Activated CD8-positive, alpha-beta memory T cell treated with anti-CD3 and anti-CD28 coated beads, Interleukin-2, amount 10 ng/mL, durations not matched to agents 7 days and 5 days (primary cell): ENCODE measurements at regions not wholly inside any gene's neighbourhood (a gene's known extent, or its start where the extent isn't known, plus 50 kb on each side); places are given as distances from the start of the nearest gene placed in this dataset.
"Not testable (repeated sequence)": the region's sequence is repeated elsewhere in the genome, so short reads cannot be mapped to it uniquely, and the experiment has no call there.

Experiments used
- ATAC-seq: fragments of 150-1000 bp; cut with Tn5 transposase; one replicate; pipeline ENCODE4 v1.10.0; 2021; ENCODE audit warnings: moderate library complexity
- CTCF ChIA-PET: fragments of 350-600 bp; sonication (Branson Sonifier 250); formaldehyde crosslinking; loops from one replicate; lab custom pipeline; 2021; ENCODE audit warnings: antibody characterized with exemption; lab: Charles Lee
- DNase-seq: peaks from one replicate; pipeline ENCODE4 v3.0.0-alpha.2; 2020
- H3K27ac Mint-ChIP-seq: one replicate; pipeline ENCODE4 v1.8.0; 2021; ENCODE audit warnings: mild to moderate bottlenecking, mixed read lengths
- H3K27me3 Mint-ChIP-seq: one replicate; pipeline ENCODE4 v1.8.0; 2021; ENCODE audit warnings: mixed read lengths
- H3K36me3 Mint-ChIP-seq: one replicate; pipeline ENCODE4 v1.8.0; 2021; ENCODE audit warnings: mild to moderate bottlenecking, mixed read lengths
- H3K4me1 Mint-ChIP-seq: one replicate; pipeline ENCODE4 v1.8.0; 2021; ENCODE audit warnings: mixed read lengths
- H3K4me3 Mint-ChIP-seq: one replicate; pipeline ENCODE4 v1.8.0; 2021; ENCODE audit warnings: mild to moderate bottlenecking, moderate library complexity, mixed read lengths
- H3K9me3 Mint-ChIP-seq: one replicate; pipeline ENCODE4 v1.8.0; 2022; ENCODE audit warnings: low read depth, mixed read lengths

DNA sequence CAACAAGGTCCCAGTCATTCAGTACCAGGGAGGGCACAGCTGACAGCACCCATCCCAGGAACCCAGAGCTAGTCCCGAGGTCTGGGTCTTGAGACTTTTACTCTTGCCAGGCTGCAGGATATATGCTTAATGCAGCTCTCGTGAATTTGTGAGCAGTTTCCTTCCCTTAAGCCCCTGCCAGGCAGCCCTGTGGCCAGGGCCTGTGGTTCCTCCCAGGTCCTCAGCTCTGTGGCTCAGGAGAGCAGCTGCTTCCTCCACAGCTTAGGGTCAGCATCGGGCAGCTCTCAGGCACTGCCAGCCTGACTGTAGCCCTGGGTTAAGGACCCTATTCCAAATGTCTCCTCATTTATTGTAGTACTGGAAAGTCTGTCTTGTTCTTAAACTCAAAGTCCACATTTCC lies 1384.8 kb downstream of the RPIA start:
- Mint-ChIP-seq H3K27me3 (no peaks in the 10 kb centered on the region), H3K36me3 (no peaks in the 10 kb centered on the region), H3K9me3 (peaks cover 4% of the 10 kb centered on the region), H3K27ac (no peak overlapping the region), H3K4me3 (no peak overlapping the region), H3K4me1 (no peaks in the 10 kb centered on the region)
- DNase-seq (no peak), ATAC-seq (no peak)
- CTCF ChIA-PET: no interaction called here

DNA sequence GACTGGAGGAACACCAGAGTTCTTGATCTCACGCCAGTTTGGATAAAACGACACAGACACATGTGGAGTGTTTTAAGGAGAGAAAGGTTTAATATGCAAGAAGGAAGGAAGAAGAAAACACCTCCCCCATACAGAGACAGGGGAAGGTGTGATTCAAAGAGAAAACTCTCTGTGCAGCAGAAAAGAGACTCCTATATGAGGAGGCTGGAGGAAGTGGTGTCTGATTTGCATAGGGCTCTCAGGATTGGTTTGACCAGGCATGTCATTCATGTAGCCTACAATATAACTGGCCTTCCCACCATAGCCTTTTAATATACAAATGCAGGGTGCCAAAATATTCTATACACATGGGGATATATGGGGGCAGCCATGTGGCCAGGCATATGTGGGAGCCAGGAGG lies 1386.5 kb downstream of the RPIA start:
- H3K4me3 Mint-ChIP-seq: no peak overlapping the region
- H3K36me3 Mint-ChIP-seq: no peaks in the 10 kb centered on the region
- ATAC-seq (no peak), DNase-seq (no peak)
- no peaks in the 10 kb centered on the region for H3K4me1 Mint-ChIP-seq
- H3K27ac Mint-ChIP-seq: no peak overlapping the region
- H3K9me3 Mint-ChIP-seq: peaks cover 4% of the 10 kb centered on the region
- no peaks in the 10 kb centered on the region for H3K27me3 Mint-ChIP-seq
- CTCF ChIA-PET: no interaction called here

- ATAC-seq: no peak
- no peak overlapping the region for H3K27ac Mint-ChIP-seq
- H3K36me3 Mint-ChIP-seq: no peaks in the 10 kb centered on the region
- H3K27me3 Mint-ChIP-seq: no peaks in the 10 kb centered on the region
- no peaks in the 10 kb centered on the region for H3K4me1 Mint-ChIP-seq
- no peak overlapping the region for H3K4me3 Mint-ChIP-seq
- CTCF ChIA-PET: no interaction called here
- peaks cover 6% of the 10 kb centered on the region for H3K9me3 Mint-ChIP-seq
- DNase-seq: no peak
These were observed 1387.9 kb downstream of the RPIA start for GRCh38 chr2:90079374-90079773.

DNA sequence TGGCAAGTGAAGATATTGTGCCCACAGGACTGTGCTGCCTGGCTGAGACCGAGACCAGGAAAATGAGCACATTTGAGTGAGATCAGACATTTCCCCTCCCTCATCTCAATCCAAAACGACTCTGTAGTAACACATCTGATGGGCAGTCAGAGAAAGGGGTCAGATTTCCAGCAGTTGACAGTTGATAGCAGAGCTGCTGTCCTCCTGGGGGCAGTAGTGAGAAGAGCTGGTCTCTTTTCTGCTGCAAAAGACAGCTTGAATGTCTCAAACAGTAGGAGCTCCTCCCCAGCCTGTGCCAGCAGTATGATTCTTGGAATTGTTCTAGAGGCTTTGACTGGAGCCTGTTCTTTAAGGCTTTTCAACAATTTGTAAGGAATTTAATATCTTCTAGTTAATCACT lies 1396.3 kb downstream of the RPIA start:
- CTCF ChIA-PET: not testable (repeated sequence)

DNA sequence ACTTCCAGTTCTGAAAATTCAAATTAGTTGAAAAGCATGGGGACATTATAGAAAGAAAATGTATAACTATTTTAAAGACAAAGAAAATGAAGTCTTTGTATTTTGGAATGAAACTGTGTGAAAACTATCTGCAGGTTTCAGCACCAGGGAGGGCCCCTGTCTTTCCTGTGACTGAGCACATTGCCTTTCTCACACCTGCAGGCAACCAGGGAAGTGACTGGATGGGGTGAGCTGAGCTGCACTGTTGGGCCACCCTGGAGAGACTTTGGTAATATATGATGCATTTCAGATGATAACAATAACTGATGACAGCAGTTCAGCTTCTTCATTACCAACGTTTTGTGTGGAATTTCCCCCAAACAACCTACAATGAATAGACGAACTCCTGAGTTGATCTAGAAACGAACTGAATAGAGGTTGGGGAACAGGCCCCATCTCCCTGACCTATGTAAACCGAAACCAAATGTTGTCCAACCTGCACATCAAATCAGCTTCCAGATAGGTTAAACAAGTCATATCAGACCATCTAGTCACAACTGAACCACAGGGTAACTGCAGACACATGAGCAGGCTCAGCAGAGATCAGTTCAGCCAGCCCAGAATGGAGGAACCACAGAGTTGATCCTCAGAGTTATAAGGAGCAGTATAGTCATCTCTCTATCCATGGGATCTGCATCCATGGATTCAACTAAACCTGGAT lies 1402.2 kb downstream of the RPIA start:
- H3K27ac Mint-ChIP-seq, ATAC-seq, CTCF ChIA-PET, H3K9me3 Mint-ChIP-seq, H3K36me3 Mint-ChIP-seq, H3K4me1 Mint-ChIP-seq, DNase-seq, H3K27me3 Mint-ChIP-seq, H3K4me3 Mint-ChIP-seq: not testable (repeated sequence)

More for the DNA sequence above, 1396.3 kb downstream of the RPIA start:
- H3K9me3 Mint-ChIP-seq, H3K27ac Mint-ChIP-seq, H3K36me3 Mint-ChIP-seq, H3K4me1 Mint-ChIP-seq, DNase-seq, H3K4me3 Mint-ChIP-seq, H3K27me3 Mint-ChIP-seq, ATAC-seq: not testable (repeated sequence)

DNA sequence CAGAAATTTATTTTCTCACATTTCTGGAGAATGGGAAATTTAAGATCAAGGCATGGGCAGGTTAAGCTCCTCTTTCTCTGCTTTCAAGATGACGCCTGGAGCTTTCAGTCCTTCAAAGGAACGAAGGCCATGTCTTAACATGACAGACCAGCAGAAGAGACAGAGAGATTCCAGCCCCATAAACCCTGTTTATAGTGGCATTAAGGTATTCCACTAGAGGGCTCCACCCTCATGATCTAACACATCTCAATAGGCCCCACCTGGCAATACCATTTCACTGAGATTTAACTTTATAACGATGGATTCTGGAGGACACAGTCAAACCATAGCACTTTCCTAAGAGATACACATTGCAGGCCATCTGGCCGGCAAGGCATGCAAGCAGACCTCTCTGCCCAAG lies 1406.1 kb downstream of the RPIA start:
- H3K36me3 Mint-ChIP-seq, H3K9me3 Mint-ChIP-seq, DNase-seq, H3K4me3 Mint-ChIP-seq, H3K4me1 Mint-ChIP-seq, ATAC-seq, H3K27ac Mint-ChIP-seq, CTCF ChIA-PET, H3K27me3 Mint-ChIP-seq: not testable (repeated sequence)

DNA sequence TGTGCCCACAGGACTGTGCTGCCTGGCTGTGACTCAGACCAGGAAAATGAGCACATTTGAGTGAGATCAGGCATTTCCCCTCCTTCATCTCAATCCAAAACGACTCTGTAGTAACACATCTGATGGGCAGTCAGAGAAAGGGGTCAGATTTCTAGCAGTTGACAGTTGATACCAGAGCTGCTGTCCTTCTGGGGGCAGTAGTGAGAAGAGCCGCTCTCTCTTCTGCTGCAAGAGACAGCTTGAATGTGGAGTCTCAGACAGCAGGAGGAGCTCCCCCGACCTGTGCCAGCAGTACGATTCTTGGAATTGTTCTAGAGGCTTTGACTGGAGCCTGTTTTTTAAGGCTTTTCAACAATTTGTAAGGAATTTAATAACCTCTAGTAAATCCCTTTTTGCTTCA lies 1413.7 kb downstream of the RPIA start:
- H3K9me3 Mint-ChIP-seq, DNase-seq, H3K36me3 Mint-ChIP-seq, H3K4me1 Mint-ChIP-seq, ATAC-seq, H3K27me3 Mint-ChIP-seq, H3K4me3 Mint-ChIP-seq, H3K27ac Mint-ChIP-seq, CTCF ChIA-PET: not testable (repeated sequence)

- DNase-seq, H3K9me3 Mint-ChIP-seq, H3K4me1 Mint-ChIP-seq, H3K36me3 Mint-ChIP-seq, CTCF ChIA-PET, H3K4me3 Mint-ChIP-seq, H3K27me3 Mint-ChIP-seq, ATAC-seq, H3K27ac Mint-ChIP-seq: not testable (repeated sequence)
These were observed 1431.9 kb downstream of the RPIA start for GRCh38 chr2:90123409-90123808.

GRCh38 chr2:90139046-90139445 lies 1447.6 kb downstream of the RPIA start:
- H3K36me3 Mint-ChIP-seq, H3K27ac Mint-ChIP-seq, H3K4me3 Mint-ChIP-seq, CTCF ChIA-PET, DNase-seq, H3K9me3 Mint-ChIP-seq, H3K27me3 Mint-ChIP-seq, H3K4me1 Mint-ChIP-seq, ATAC-seq: not testable (repeated sequence)

DNA sequence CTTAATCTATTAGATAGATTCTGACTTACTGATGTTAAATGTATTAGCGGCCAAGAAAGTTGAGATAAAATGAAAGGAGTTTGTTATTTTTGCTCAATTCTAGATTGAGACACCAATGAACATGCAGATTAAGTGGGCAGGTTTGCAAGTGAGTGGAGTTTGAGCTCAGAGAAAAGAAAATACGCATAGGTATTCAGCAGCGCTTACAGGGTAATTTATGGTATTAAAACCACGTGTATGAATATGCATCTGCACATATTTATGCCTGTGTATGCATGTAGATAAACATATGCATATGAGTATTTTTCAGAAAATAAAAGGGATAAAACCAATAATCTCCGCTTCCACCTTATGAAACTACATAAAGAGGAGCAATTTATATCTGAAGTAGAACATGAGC lies 1450.1 kb downstream of the RPIA start:
- H3K27me3 Mint-ChIP-seq, ATAC-seq, CTCF ChIA-PET: not testable (repeated sequence)

DNA sequence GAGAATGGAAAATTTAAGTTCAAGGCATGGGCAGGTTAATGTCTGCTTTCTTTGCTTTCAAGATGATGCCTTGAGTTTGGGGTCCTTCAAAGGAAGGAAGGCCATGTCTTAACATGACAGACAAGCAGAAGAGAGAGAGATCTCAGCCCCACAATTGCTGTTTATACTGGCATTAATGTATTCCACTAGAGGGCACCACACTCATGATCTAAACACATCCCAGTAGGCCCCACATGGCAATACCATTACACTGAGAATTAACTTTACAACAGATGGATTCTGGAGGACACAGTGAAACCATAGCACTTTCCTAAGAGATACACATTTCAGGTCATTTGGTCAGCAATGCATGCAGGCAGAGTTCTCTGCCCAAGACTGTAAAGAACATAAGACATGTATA lies 1460.3 kb downstream of the RPIA start:
- ATAC-seq, H3K27ac Mint-ChIP-seq, H3K27me3 Mint-ChIP-seq, H3K4me1 Mint-ChIP-seq, H3K9me3 Mint-ChIP-seq, CTCF ChIA-PET, H3K4me3 Mint-ChIP-seq, H3K36me3 Mint-ChIP-seq, DNase-seq: not testable (repeated sequence)

More for the DNA sequence above, 1450.1 kb downstream of the RPIA start:
- not testable (repeated sequence) for H3K4me1 Mint-ChIP-seq, H3K27ac Mint-ChIP-seq, H3K9me3 Mint-ChIP-seq, H3K4me3 Mint-ChIP-seq, DNase-seq, H3K36me3 Mint-ChIP-seq

- H3K4me1 Mint-ChIP-seq, CTCF ChIA-PET, H3K27me3 Mint-ChIP-seq, H3K27ac Mint-ChIP-seq, DNase-seq, H3K4me3 Mint-ChIP-seq, H3K9me3 Mint-ChIP-seq, H3K36me3 Mint-ChIP-seq, ATAC-seq: not testable (repeated sequence)
These were observed 1479.5 kb downstream of the RPIA start for GRCh38 chr2:90170978-90171377.

- H3K9me3 Mint-ChIP-seq, H3K27me3 Mint-ChIP-seq, H3K27ac Mint-ChIP-seq, DNase-seq, H3K4me3 Mint-ChIP-seq, CTCF ChIA-PET, H3K4me1 Mint-ChIP-seq, H3K36me3 Mint-ChIP-seq, ATAC-seq: not testable (repeated sequence)
These were observed 1481.6 kb downstream of the RPIA start for GRCh38 chr2:90173081-90173480.

- H3K4me3 Mint-ChIP-seq, H3K4me1 Mint-ChIP-seq, DNase-seq, H3K9me3 Mint-ChIP-seq, H3K36me3 Mint-ChIP-seq, H3K27me3 Mint-ChIP-seq, CTCF ChIA-PET, H3K27ac Mint-ChIP-seq, ATAC-seq: not testable (repeated sequence)
These were observed 1488.1 kb downstream of the RPIA start for GRCh38 chr2:90179591-90179990.
